Ishikawa (cell line): ENCODE measurements at regions not wholly inside any gene's neighbourhood (a gene's known extent, or its start where the extent isn't known, plus 50 kb on each side); places are given as distances from the start of the nearest gene placed in this dataset.

ENCODE experiments used
- CEBPB ChIP-seq: IDR thresholded peaks from 2 replicates; pipeline ENCODE4 v1.6.1; 2012
- CREB1 ChIP-seq: IDR thresholded peaks from 2 replicates; pipeline ENCODE4 v1.6.1; 2012; ENCODE audit warnings: low read depth
- EGR1 ChIP-seq: IDR thresholded peaks from 2 replicates; pipeline ENCODE4 v1.6.1; 2012
- EP300 ChIP-seq: IDR thresholded peaks from 2 replicates; pipeline ENCODE4 v1.6.1; 2012; ENCODE audit warnings: borderline replicate concordance
- FOXM1 ChIP-seq: IDR thresholded peaks from 2 replicates; pipeline ENCODE4 v1.6.1; 2012; ENCODE audit warnings: low read depth, borderline replicate concordance
- NFIC ChIP-seq: IDR thresholded peaks from 2 replicates; pipeline ENCODE4 v1.6.1; 2012
- RAD21 ChIP-seq: IDR thresholded peaks from 2 replicates; pipeline ENCODE4 v1.6.1; 2012; ENCODE audit warnings: low read depth
- TAF1 ChIP-seq: IDR thresholded peaks from 2 replicates; pipeline ENCODE4 v1.6.1; 2012; ENCODE audit warnings: low read depth, mild to moderate bottlenecking
- TCF12 ChIP-seq: IDR thresholded peaks from 2 replicates; pipeline ENCODE4 v1.6.1; 2012; ENCODE audit warnings: low read depth
- TEAD4 ChIP-seq: IDR thresholded peaks from 2 replicates; pipeline ENCODE4 v1.6.1; 2012
- YY1 ChIP-seq: IDR thresholded peaks from 2 replicates; pipeline ENCODE4 v1.6.1; 2012; ENCODE audit warnings: low read depth
- ZBTB7A ChIP-seq: IDR thresholded peaks from 2 replicates; pipeline ENCODE4 v1.6.1; 2012; ENCODE audit warnings: low read depth
- TF ChIP-seq, protein P1 (sequence below): IDR thresholded peaks from 2 replicates; pipeline ENCODE4 v1.6.1; 2012
- TF ChIP-seq, protein P2 (sequence below): IDR thresholded peaks from 2 replicates; pipeline ENCODE4 v1.6.1; 2012
- TF ChIP-seq, protein P3 (sequence below): IDR thresholded peaks from 2 replicates; pipeline ENCODE4 v1.6.1; 2012; ENCODE audit warnings: low read depth, mild to moderate bottlenecking

DNA sequence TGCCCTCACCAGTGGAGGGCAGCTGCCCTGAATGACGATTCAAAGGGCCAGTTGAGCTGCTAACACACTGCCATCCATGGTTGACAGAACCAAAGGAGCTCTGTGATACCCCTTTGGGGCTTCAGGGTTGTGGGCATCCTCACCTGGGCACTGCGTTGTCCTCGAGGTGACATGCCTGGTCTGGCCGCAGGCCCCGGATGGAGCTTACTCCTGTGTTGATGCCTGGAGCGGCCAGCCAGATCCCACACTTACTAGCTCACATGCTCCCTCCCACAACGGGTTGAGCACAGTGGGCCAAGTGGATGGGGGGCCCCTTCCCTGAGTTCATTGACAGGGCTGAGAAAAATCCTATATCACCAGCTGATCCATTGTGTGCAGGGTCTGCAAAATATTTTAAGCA, 898.9 kb downstream of the TAF11L14 start:
- TF ChIP-seq FOXM1 (no peak), TCF12 (no peak), EGR1 (no peak), EP300 (no peak), TEAD4 (no peak), CEBPB (no peak), NFIC (no peak), ZBTB7A (no peak), CREB1 (no peak), YY1 (no peak), RAD21 (no peak), TAF1 (no peak)
- TF ChIP-seq, protein P1, sequence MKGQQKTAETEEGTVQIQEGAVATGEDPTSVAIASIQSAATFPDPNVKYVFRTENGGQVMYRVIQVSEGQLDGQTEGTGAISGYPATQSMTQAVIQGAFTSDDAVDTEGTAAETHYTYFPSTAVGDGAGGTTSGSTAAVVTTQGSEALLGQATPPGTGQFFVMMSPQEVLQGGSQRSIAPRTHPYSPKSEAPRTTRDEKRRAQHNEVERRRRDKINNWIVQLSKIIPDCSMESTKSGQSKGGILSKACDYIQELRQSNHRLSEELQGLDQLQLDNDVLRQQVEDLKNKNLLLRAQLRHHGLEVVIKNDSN, result no peak
- TF ChIP-seq, protein P2, sequence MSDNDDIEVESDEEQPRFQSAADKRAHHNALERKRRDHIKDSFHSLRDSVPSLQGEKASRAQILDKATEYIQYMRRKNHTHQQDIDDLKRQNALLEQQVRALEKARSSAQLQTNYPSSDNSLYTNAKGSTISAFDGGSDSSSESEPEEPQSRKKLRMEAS, result no peak
- TF ChIP-seq, protein P3, sequence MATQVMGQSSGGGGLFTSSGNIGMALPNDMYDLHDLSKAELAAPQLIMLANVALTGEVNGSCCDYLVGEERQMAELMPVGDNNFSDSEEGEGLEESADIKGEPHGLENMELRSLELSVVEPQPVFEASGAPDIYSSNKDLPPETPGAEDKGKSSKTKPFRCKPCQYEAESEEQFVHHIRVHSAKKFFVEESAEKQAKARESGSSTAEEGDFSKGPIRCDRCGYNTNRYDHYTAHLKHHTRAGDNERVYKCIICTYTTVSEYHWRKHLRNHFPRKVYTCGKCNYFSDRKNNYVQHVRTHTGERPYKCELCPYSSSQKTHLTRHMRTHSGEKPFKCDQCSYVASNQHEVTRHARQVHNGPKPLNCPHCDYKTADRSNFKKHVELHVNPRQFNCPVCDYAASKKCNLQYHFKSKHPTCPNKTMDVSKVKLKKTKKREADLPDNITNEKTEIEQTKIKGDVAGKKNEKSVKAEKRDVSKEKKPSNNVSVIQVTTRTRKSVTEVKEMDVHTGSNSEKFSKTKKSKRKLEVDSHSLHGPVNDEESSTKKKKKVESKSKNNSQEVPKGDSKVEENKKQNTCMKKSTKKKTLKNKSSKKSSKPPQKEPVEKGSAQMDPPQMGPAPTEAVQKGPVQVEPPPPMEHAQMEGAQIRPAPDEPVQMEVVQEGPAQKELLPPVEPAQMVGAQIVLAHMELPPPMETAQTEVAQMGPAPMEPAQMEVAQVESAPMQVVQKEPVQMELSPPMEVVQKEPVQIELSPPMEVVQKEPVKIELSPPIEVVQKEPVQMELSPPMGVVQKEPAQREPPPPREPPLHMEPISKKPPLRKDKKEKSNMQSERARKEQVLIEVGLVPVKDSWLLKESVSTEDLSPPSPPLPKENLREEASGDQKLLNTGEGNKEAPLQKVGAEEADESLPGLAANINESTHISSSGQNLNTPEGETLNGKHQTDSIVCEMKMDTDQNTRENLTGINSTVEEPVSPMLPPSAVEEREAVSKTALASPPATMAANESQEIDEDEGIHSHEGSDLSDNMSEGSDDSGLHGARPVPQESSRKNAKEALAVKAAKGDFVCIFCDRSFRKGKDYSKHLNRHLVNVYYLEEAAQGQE, result no peak

DNA sequence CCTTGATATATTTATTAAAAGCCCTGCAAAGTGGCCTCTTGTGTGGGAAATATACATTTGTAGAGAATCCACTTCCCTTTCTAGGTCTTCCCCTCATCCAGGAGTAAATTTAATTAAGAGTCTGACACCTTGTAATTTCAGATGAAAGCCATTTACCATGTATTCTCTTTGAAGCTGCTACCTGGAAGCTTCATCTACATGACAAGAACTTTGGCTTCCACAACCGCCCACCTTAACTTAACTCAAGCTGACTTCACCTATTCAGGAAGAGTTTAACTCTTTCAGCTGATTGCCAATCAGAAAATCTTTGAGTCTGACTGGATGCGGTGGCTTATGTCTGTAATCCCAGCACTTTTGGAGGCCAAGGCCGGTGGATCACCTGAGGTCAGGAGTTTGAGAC, 899.9 kb downstream of the TAF11L14 start:
- TF ChIP-seq EGR1 (no peak), CREB1 (no peak), TAF1 (no peak), CEBPB (no peak), TCF12 (no peak)
- TF ChIP-seq, protein P1, result no peak

DNA sequence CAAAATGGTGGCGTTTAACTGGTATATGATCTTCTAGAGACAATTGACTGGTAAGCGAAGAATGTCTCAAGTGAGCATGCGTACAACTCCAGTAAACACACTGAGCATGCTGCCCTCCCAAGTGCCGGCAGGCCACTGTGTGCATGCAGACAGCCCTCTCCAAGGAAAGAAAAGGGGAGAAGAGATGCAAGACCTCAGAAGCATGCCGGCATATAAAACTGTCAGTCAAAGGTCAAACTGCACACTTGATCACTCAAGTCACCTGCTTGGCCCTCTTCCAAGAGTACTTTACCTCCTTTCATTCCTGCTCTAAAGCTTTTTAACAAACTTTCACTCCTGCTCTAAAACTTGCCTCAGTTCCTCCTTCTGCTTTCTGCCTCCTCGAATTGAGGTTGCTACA, 910.2 kb downstream of the TAF11L14 start:
- no peak for TF ChIP-seq CEBPB
- TF ChIP-seq, protein P2, result no peak
- no peak for TF ChIP-seq RAD21
- TF ChIP-seq, protein P1, result no peak
- TF ChIP-seq, protein P3, result no peak
- TF ChIP-seq NFIC, result no peak
- no peak for TF ChIP-seq TEAD4
- TF ChIP-seq YY1, result no peak
- no peak for TF ChIP-seq TCF12
- no peak for TF ChIP-seq EP300
- no peak for TF ChIP-seq EGR1
- TF ChIP-seq TAF1, result no peak
- TF ChIP-seq CREB1, result no peak
- TF ChIP-seq FOXM1, result no peak
- TF ChIP-seq ZBTB7A, result no peak

DNA sequence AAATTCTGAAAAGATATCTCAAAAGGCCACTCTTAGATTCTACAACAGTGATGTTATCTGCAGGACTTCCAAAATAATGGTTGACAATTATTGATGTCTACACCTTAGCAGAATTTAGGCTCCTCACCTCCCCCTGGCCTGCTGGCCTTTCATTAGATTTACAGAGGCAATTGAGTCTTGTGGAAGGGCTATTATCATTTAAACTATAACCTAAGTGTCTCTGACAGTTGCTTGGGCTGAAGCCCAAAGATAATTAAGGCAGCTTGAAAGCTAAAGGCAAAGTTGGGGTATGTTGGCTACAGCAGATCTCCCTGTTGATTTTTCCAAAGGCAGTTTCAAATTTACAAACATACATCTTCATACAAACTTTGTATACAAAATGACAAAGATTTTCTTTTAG, 912.3 kb downstream of the TAF11L14 start:
- no peak for TF ChIP-seq NFIC
- TF ChIP-seq, protein P2, result no peak
- no peak for TF ChIP-seq RAD21
- no peak for TF ChIP-seq TAF1
- TF ChIP-seq EP300, result no peak
- TF ChIP-seq TEAD4, result no peak
- TF ChIP-seq EGR1, result no peak
- TF ChIP-seq CEBPB, result no peak
- no peak for TF ChIP-seq YY1
- TF ChIP-seq, protein P1, result no peak
- TF ChIP-seq FOXM1, result no peak
- no peak for TF ChIP-seq ZBTB7A
- TF ChIP-seq, protein P3, result no peak
- TF ChIP-seq TCF12, result no peak
